Neural cell (in vitro differentiated cells): ENCODE measurements at regions not wholly inside any gene's neighbourhood (a gene's known extent, or its start where the extent isn't known, plus 50 kb on each side); places are given as distances from the start of the nearest gene placed in this dataset.
A peak's percentile ranks its signal among the peaks of the same experiment; 100 is the strongest.

Experiments used
- H2AFZ ChIP-seq: fragments of 200-600, 300-800 bp; sonication (generic), shearing (Covaris generic); 2 replicates; pipeline ENCODE4 v1.6.0; 2014; ENCODE audit warnings: low read depth, mild to moderate bottlenecking, antibody characterized with exemption, low read length, moderate library complexity
- H3F3A ChIP-seq: fragments of 200-600 bp; shearing (Covaris generic); 2 replicates; pipeline ENCODE4 v1.6.1; 2016; ENCODE audit warnings: mild to moderate bottlenecking, moderate library complexity, mixed read lengths, antibody characterized with exemption, low read length; ENCODE audit not compliant: insufficient read depth, poor library complexity, severe bottlenecking
- H3K27ac ChIP-seq: fragments of 200-600, 300-800 bp; sonication (generic), shearing (Covaris generic); 2 replicates; pipeline ENCODE4 v1.5.1; 2014; ENCODE audit warnings: mild to moderate bottlenecking, low read length, moderate library complexity
- H3K27me3 ChIP-seq: fragments of 300-800, 200-600 bp; sonication (generic), shearing (Covaris generic); 2 replicates; pipeline ENCODE4 v1.6.0; 2014; ENCODE audit warnings: mild to moderate bottlenecking, low read depth, low read length, moderate library complexity; ENCODE audit not compliant: insufficient read depth
- H3K36me3 ChIP-seq: fragments of 300-800, 200-600 bp; sonication (generic), shearing (Covaris generic); 2 replicates; pipeline ENCODE4 v1.5.1; 2014; ENCODE audit warnings: mild to moderate bottlenecking, antibody characterized with exemption, low read length, moderate library complexity; ENCODE audit not compliant: insufficient read depth
- H3K4me2 ChIP-seq: fragments of 300-800, 200-600 bp; sonication (generic), shearing (Covaris generic); 2 replicates; pipeline ENCODE4 v1.6.0; 2014; ENCODE audit warnings: mild to moderate bottlenecking, low read length
- H3K4me3 ChIP-seq: fragments of 300-800, 200-600 bp; sonication (generic), shearing (Covaris generic); 2 replicates; pipeline ENCODE4 v1.5.1; 2014; ENCODE audit warnings: mild to moderate bottlenecking, low read length, moderate library complexity
- H3K79me2 ChIP-seq: fragments of 200-600 bp; shearing (Covaris generic); replicated peaks from 2 replicates; pipeline ENCODE4 v1.6.0; 2014; ENCODE audit warnings: mild to moderate bottlenecking, low read length, moderate library complexity; ENCODE audit not compliant: insufficient read depth
- H3K9ac ChIP-seq: fragments of 300-800, 200-600 bp; sonication (generic), shearing (Covaris generic); 2 replicates; pipeline ENCODE4 v1.6.1; 2016; ENCODE audit warnings: mild to moderate bottlenecking, low read length, mixed read lengths
- H3K9me2 ChIP-seq: fragments of 200-600 bp; shearing (Covaris generic); 2 replicates; pipeline ENCODE4 v1.6.1; 2016; ENCODE audit warnings: mild to moderate bottlenecking, low read length, mixed read lengths; ENCODE audit not compliant: insufficient read depth
- H3K9me3 ChIP-seq: fragments of 200-600, 300-800 bp; sonication (generic), shearing (Covaris generic); 2 replicates; pipeline ENCODE4 v1.6.1; 2016; ENCODE audit warnings: mild to moderate bottlenecking, mixed run types, low read length, moderate library complexity, mixed read lengths
- H4K20me1 ChIP-seq: fragments of 200-600 bp; shearing (Covaris generic); 2 replicates; pipeline ENCODE4 v1.6.1; 2016; ENCODE audit warnings: mild to moderate bottlenecking, mixed run types; ENCODE audit not compliant: insufficient read depth
- CTCF ChIP-seq: fragments of 450-650 bp; IDR thresholded peaks from 2 replicates; pipeline ENCODE4 v1.5.1; 2014; ENCODE audit warnings: antibody characterized with exemption, mild to moderate bottlenecking, moderate library complexity; ENCODE audit not compliant: poor library complexity, severe bottlenecking
- EP300 ChIP-seq: fragments of 450-650 bp; conservative IDR thresholded peaks from 2 replicates; pipeline ENCODE4 v1.6.1; 2014; ENCODE audit warnings: antibody characterized with exemption, mild to moderate bottlenecking, moderate library complexity; ENCODE audit not compliant: poor library complexity, severe bottlenecking
- EZH2 ChIP-seq: fragments of 200-600, 300-800 bp; shearing (Covaris generic), sonication (generic); IDR thresholded peaks from 2 replicates; pipeline ENCODE4 v1.6.1; 2014; ENCODE audit warnings: antibody characterized with exemption, low read length, borderline replicate concordance, mild to moderate bottlenecking; ENCODE audit not compliant: insufficient read depth, poor library complexity, severe bottlenecking
- MXI1 ChIP-seq: fragments of 450-650 bp; conservative IDR thresholded peaks from 2 replicates; pipeline ENCODE4 v1.6.1; 2014; ENCODE audit warnings: antibody characterized with exemption, mild to moderate bottlenecking; ENCODE audit not compliant: poor library complexity, severe bottlenecking
- POLR2AphosphoS5 ChIP-seq: IDR thresholded peaks from 2 replicates; pipeline ENCODE4 v1.6.1; 2012
- RAD21 ChIP-seq: fragments of 450-650 bp; conservative IDR thresholded peaks from 2 replicates; pipeline ENCODE4 v1.6.1; 2014; ENCODE audit warnings: antibody characterized with exemption, mild to moderate bottlenecking, moderate library complexity
- REST ChIP-seq: IDR thresholded peaks from 2 replicates; pipeline ENCODE4 v1.6.1; 2012; ENCODE audit warnings: borderline replicate concordance
- SMC3 ChIP-seq: fragments of 450-650 bp; conservative IDR thresholded peaks from 2 replicates; pipeline ENCODE4 v1.6.1; 2014; ENCODE audit warnings: antibody characterized with exemption, mild to moderate bottlenecking, moderate library complexity; ENCODE audit not compliant: poor library complexity
- TAF1 ChIP-seq: IDR thresholded peaks from 2 replicates; pipeline ENCODE4 v1.6.1; 2012; ENCODE audit warnings: low read depth

GRCh38 chr3:13261104-13261830, 158.9 kb downstream of the NUP210 start:
- Histone ChIP-seq H3K4me3 (no peak overlapping the region), H3K79me2 (no peaks in the 10 kb centered on the region), H3K9me2 (no peaks in the 10 kb centered on the region), H4K20me1 (no peaks in the 10 kb centered on the region), H3K36me3 (no peaks in the 10 kb centered on the region), H3K9me3 (no peaks in the 10 kb centered on the region), H3K27me3 (no peaks in the 10 kb centered on the region), H3K9ac (no peak overlapping the region), H3K4me2 (no peak overlapping the region), H2AFZ (no peak overlapping the region), H3K27ac (no peak overlapping the region), H3F3A (no peaks in the 10 kb centered on the region)
- TF ChIP-seq REST (no peak), POLR2AphosphoS5 (no peak), SMC3 (no peak), MXI1 (no peak), TAF1 (no peak), EP300 (no peak), EZH2 (no peak), RAD21 (no peak), CTCF (no peak)

- H3K36me3 ChIP-seq: no peaks in the 10 kb centered on the region
- H3K4me2 ChIP-seq: no peak overlapping the region
- no peak overlapping the region for H3K27ac ChIP-seq
- H3K9ac ChIP-seq: no peak overlapping the region
- no peaks in the 10 kb centered on the region for H4K20me1 ChIP-seq
- H3K9me3 ChIP-seq: no peaks in the 10 kb centered on the region
- no peak overlapping the region for H3K4me3 ChIP-seq
- no peaks in the 10 kb centered on the region for H3K27me3 ChIP-seq
- no peaks in the 10 kb centered on the region for H3K9me2 ChIP-seq
- no peak overlapping the region for H2AFZ ChIP-seq
- no peaks in the 10 kb centered on the region for H3F3A ChIP-seq
- TF ChIP-seq CTCF: peak; percentile 21
- no peak for TF ChIP-seq REST
- no peaks in the 10 kb centered on the region for H3K79me2 ChIP-seq
These were observed 159.6 kb downstream of the NUP210 start for GRCh38 chr3:13260259-13261103.
